A673 (cell line): ENCODE measurements at regions not wholly inside any gene's neighbourhood (a gene's known extent, or its start where the extent isn't known, plus 50 kb on each side); places are given as distances from the start of the nearest gene placed in this dataset.

Source experiments
- BruUV-seq: library from RNA; stranded (reverse); fragments of 400-500 nt; replicated peaks from 2 replicates; lab custom pipeline; 2021; lab: Mats Ljungman, UMichigan
- CTCF ChIA-PET: fragments of 300-600 bp; sonication (Branson Sonifier 250); formaldehyde crosslinking; loops from one replicate; lab custom pipeline; 2022; ENCODE audit warnings: antibody characterized with exemption; lab: Charles Lee
- POLR2A ChIA-PET: fragments of 300-600 bp; sonication (Branson Sonifier 250); formaldehyde crosslinking; loops from one replicate; lab custom pipeline; 2022; ENCODE audit warnings: antibody characterized with exemption; ENCODE audit not compliant: low non-redundant PET; lab: Charles Lee
- DNase-seq: peaks from one replicate; pipeline ENCODE4 v3.0.0-alpha.2; 2015; ENCODE audit warnings: low spot score
- H3K27ac ChIP-seq: fragments of 200-600 bp; sonication (generic); 2 replicates; pipeline ENCODE4 v1.5.1; 2016; ENCODE audit warnings: mixed run types, low read depth, mild to moderate bottlenecking, mixed read lengths, antibody characterized with exemption, low read length; ENCODE audit not compliant: poor library complexity, severe bottlenecking
- H3K27me3 ChIP-seq: fragments of 200-600 bp; sonication (generic); replicated peaks from 2 replicates; pipeline ENCODE4 v1.6.1; 2017; ENCODE audit warnings: mixed run types, low read depth, mild to moderate bottlenecking, mixed read lengths, antibody characterized with exemption, low read length; ENCODE audit not compliant: insufficient read depth, poor library complexity
- H3K36me3 ChIP-seq: fragments of 200-600 bp; sonication (generic); 2 replicates; pipeline ENCODE4 v1.6.1; 2016; ENCODE audit warnings: mixed run types, mild to moderate bottlenecking, mixed read lengths, antibody characterized with exemption, low read length; ENCODE audit not compliant: insufficient read depth, poor library complexity, severe bottlenecking
- H3K4me1 ChIP-seq: fragments of 200-600 bp; sonication (generic); 2 replicates; pipeline ENCODE4 v1.6.1; 2017; ENCODE audit warnings: mixed run types, mild to moderate bottlenecking, mixed read lengths, antibody characterized with exemption, low read length; ENCODE audit not compliant: insufficient read depth, poor library complexity, severe bottlenecking
- H3K4me3 ChIP-seq: fragments of 200-600 bp; sonication (generic); 2 replicates; pipeline ENCODE4 v1.5.1; 2016; ENCODE audit warnings: low read depth, mixed run types, mild to moderate bottlenecking, mixed read lengths, low read length; ENCODE audit not compliant: poor library complexity, severe bottlenecking
- H3K9me3 ChIP-seq: fragments of 200-600 bp; sonication (generic); 2 replicates; pipeline ENCODE4 v1.6.1; 2016; ENCODE audit warnings: mixed run types, low read depth, mild to moderate bottlenecking, mixed read lengths, antibody characterized with exemption, low read length; ENCODE audit not compliant: poor library complexity, severe bottlenecking
- EZH2 ChIP-seq: fragments of 200-600 bp; sonication (generic); IDR thresholded peaks from 2 replicates; pipeline ENCODE4 v1.6.1; 2017; ENCODE audit warnings: borderline replicate concordance, low read depth, mild to moderate bottlenecking, mixed read lengths, antibody characterized with exemption, low read length; ENCODE audit not compliant: poor library complexity, severe bottlenecking
- intact Hi-C: fragments of 100-400 bp; cut with micrococcal nuclease; formaldehyde crosslinking; loops from one replicate; pipeline ENCODE4 v1.10.0; 2022; ENCODE audit not compliant: unreplicated experiment
- TF ChIP-seq, protein P1 (sequence below): fragments of 300-800, 200-600 bp; sonication (generic); conservative IDR thresholded peaks from 2 replicates; pipeline ENCODE4 v1.5.1; 2017; ENCODE audit warnings: low read depth, mild to moderate bottlenecking, antibody characterized with exemption, low read length, moderate library complexity, mixed read lengths

DNA sequence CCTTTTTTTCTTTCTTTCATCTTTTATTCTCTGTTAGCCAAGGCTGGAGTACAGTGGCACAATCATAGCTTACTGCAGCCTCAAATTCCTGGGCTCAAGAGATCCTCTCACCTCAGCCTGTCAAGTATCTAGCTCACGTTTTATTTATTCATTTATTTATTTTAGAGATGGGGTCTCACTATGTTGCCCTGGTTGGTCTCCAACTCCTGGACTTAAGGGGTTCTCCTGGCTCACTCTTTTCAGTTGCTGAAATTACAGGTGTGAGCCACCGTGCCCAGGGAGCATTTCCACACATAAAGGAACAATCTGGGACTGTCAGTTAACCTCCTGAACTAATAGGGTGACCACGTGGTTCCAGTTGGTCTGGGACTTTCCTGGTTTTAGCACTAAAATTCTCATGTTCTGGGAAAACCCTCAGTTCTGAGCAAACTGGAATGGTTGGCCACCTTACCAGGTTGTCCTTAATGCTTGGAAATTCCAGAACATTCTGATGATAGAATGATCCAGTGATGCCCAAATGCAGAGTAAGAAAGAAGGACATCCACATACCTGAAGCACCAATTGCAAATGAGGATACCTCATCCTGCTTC, 105.5 kb upstream of the ZNF217 start:
- ChIA-PET POLR2A (no interaction called here), CTCF (no interaction called here)
- BruUV-seq, result no TSS peak
- Histone ChIP-seq H3K4me1 (peaks cover 5% of the 10 kb centered on the region), H3K27ac (no peak overlapping the region), H3K36me3 (no peaks in the 10 kb centered on the region), H3K27me3 (no peaks in the 10 kb centered on the region), H3K4me3 (no peak overlapping the region), H3K9me3 (no peaks in the 10 kb centered on the region)
- no peak for TF ChIP-seq EZH2
- TF ChIP-seq, protein P1, sequence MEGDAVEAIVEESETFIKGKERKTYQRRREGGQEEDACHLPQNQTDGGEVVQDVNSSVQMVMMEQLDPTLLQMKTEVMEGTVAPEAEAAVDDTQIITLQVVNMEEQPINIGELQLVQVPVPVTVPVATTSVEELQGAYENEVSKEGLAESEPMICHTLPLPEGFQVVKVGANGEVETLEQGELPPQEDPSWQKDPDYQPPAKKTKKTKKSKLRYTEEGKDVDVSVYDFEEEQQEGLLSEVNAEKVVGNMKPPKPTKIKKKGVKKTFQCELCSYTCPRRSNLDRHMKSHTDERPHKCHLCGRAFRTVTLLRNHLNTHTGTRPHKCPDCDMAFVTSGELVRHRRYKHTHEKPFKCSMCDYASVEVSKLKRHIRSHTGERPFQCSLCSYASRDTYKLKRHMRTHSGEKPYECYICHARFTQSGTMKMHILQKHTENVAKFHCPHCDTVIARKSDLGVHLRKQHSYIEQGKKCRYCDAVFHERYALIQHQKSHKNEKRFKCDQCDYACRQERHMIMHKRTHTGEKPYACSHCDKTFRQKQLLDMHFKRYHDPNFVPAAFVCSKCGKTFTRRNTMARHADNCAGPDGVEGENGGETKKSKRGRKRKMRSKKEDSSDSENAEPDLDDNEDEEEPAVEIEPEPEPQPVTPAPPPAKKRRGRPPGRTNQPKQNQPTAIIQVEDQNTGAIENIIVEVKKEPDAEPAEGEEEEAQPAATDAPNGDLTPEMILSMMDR, result no peak
- intact Hi-C loops, result no loop called here
- DNase-seq, result no peak

DNA sequence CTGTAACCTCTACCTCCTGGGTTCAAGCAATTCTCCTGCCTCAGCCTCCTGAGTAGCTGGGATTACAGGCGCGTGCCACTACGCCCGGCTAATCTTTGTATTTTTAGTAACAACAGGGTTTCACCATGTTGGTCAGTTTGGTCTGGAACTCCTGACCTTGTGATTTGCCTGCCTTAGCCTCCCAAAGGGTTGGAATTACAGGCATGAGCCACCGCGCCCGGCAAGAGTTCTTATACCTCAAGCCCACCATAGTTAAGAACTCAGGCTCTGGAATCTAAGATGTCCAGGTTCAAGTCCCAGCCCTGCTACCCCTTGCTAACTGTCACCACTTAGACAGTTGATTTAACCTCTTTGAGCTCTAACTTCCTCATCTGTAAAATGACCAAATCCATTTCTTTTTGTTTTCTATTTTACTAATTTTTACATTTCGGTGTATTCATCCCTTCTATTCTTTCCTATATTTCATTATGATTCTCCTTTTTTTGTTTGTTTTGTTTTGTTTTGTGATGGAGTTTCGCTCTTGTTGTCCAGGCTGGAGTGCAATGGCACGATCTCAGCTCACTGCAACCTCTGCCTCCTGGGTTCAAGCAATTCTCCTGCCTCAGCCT, 104.8 kb upstream of the ZNF217 start:
- no peak for DNase-seq
- ChIA-PET POLR2A (no interaction called here), CTCF (no interaction called here)
- TF ChIP-seq, protein P1, result no peak
- TF ChIP-seq EZH2, result no peak
- Histone ChIP-seq H3K27me3 (no peaks in the 10 kb centered on the region), H3K4me3 (no peak overlapping the region), H3K4me1 (peaks cover 5% of the 10 kb centered on the region), H3K9me3 (no peaks in the 10 kb centered on the region), H3K27ac (no peak overlapping the region), H3K36me3 (no peaks in the 10 kb centered on the region)
- no TSS peak for BruUV-seq
- intact Hi-C loops, result no loop called here

DNA sequence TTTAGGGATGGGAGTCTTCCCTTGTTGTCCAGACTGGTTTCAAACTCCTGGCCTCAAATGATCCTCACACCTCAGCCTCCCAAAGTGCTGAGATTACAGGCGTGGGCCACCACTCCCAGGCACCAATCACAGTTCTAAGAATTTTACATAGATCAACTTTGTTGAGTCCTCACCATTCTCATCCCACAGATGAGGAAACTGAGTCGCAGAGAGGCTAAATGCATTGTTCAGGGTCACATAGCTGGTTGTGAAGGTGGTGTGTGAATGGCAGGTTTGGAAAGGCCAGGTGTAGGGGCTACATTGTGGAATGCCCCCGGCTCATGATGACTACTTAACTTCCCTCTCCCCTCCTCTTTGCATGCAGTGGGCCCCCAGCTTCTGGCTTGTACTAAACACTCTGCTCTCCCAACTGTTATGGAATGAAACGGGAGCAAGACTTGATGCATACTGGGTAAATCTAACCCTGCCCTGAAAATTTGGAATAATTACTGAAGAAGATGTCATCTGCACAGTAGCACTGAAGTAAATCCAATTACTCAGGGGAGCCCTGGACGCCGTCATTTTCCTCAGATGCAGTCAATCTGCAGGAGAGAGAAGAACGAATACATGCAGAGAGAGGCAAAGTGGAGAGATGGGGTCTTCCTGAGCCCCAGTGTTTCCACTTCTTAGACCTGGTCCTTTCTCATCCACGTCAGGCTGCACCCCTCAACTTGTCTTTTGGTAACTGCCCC, 102.3 kb upstream of the ZNF217 start:
- POLR2A ChIA-PET, result no interaction called here

More for the DNA sequence above, 102.3 kb upstream of the ZNF217 start:
- Histone ChIP-seq H3K4me1 (peaks cover 5% of the 10 kb centered on the region), H3K4me3 (no peak overlapping the region), H3K27ac (no peak overlapping the region), H3K36me3 (no peaks in the 10 kb centered on the region), H3K9me3 (no peaks in the 10 kb centered on the region), H3K27me3 (no peaks in the 10 kb centered on the region)
- TF ChIP-seq EZH2, result no peak
- TF ChIP-seq, protein P1, result no peak
- peak; percentile 22 for DNase-seq
- no TSS peak for BruUV-seq
- intact Hi-C loops, result no loop called here
- CTCF ChIA-PET, result no interaction called here
